Liver (tissue), 8 donors: ENCODE measurements at regions not wholly inside any gene's neighbourhood (a gene's known extent, or its start where the extent isn't known, plus 50 kb on each side); places are given as distances from the start of the nearest gene placed in this dataset.

Experiments used
- DNase-seq: peaks from one replicate; pipeline ENCODE4 v3.0.0-alpha.2; 2017; ENCODE audit warnings: low spot score
- H3K27ac ChIP-seq, 2 donors: one replicate each; pipeline ENCODE4 v1.7.0; 2013; ENCODE audit warnings: inconsistent platforms in 2 of 2, low read length in 2 of 2, control low read depth in 1 of 2, low read depth in 1 of 2, mild to moderate bottlenecking in 1 of 2
- H3K27me3 ChIP-seq, 4 donors: one replicate each; pipeline versions ENCODE4 v1.6.1 to v1.7.0; 2013; ENCODE audit warnings: low read length in 3 of 4, inconsistent platforms in 1 of 4, mild to moderate bottlenecking in 1 of 4, moderate library complexity in 1 of 4; ENCODE audit not compliant: control insufficient read depth in 4 of 4, insufficient read depth in 4 of 4
- H3K36me3 ChIP-seq, 4 donors: one replicate each; pipeline versions ENCODE4 v1.6.1 to v1.7.0; 2013; ENCODE audit warnings: low read length in 3 of 4, mild to moderate bottlenecking in 3 of 4, low read depth in 1 of 4, moderate library complexity in 1 of 4; ENCODE audit not compliant: control insufficient read depth in 4 of 4, insufficient read depth in 3 of 4
- H3K4me1 ChIP-seq, 4 donors: one replicate each; pipeline versions ENCODE4 v1.6.1 to v1.7.0; 2013; ENCODE audit warnings: low read length in 3 of 4, mild to moderate bottlenecking in 3 of 4, moderate library complexity in 1 of 4; ENCODE audit not compliant: control insufficient read depth in 4 of 4, insufficient read depth in 4 of 4
- H3K4me3 ChIP-seq, 3 donors: one replicate each; pipeline versions ENCODE4 v1.6.1 to v1.7.0; 2013; ENCODE audit warnings: low read length in 3 of 3, control low read depth in 1 of 3, low read depth in 1 of 3, mild to moderate bottlenecking in 1 of 3
- H3K9ac ChIP-seq, 2 donors: one replicate each; pipeline ENCODE4 v1.7.0; 2013; ENCODE audit warnings: low read length in 2 of 2, mild to moderate bottlenecking in 2 of 2, moderate library complexity in 2 of 2, control low read depth in 1 of 2, low read depth in 1 of 2
- H3K9me3 ChIP-seq, 4 donors: one replicate each; pipeline versions ENCODE4 v1.6.1 to v1.7.0; 2013; ENCODE audit warnings: low read length in 3 of 4; ENCODE audit not compliant: control insufficient read depth in 4 of 4
- EGR1 ChIP-seq, 2 donors: IDR thresholded peaks; 2 replicates each; pipeline ENCODE4 v1.6.1; 2016 to 2018; ENCODE audit warnings: antibody characterized with exemption in 2 of 2, low read depth in 2 of 2
- FOXA1 ChIP-seq: IDR thresholded peaks from 2 replicates; pipeline ENCODE4 v1.6.1; 2016; ENCODE audit warnings: antibody characterized with exemption
- FOXA2 ChIP-seq: IDR thresholded peaks from 2 replicates; pipeline ENCODE4 v1.6.1; 2016; ENCODE audit warnings: antibody characterized with exemption
- GABPA ChIP-seq, 2 donors: IDR thresholded peaks in 1 of 2; conservative IDR thresholded peaks in 1 of 2; 2 replicates each; pipeline ENCODE4 v1.6.1; 2016; ENCODE audit warnings: antibody characterized with exemption in 2 of 2, mild to moderate bottlenecking in 1 of 2, moderate library complexity in 1 of 2
- HNF4A ChIP-seq, 2 donors: conservative IDR thresholded peaks; 2 replicates each; pipeline ENCODE4 v1.6.1; 2016; ENCODE audit warnings: antibody characterized with exemption in 2 of 2, mild to moderate bottlenecking in 2 of 2
- HNF4G ChIP-seq: IDR thresholded peaks from 2 replicates; pipeline ENCODE4 v1.6.1; 2016; ENCODE audit warnings: antibody characterized with exemption
- JUND ChIP-seq, 2 donors: IDR thresholded peaks; 2 replicates each; pipeline ENCODE4 v1.6.1; 2016; ENCODE audit warnings: antibody characterized with exemption in 2 of 2
- MAX ChIP-seq: IDR thresholded peaks from 2 replicates; pipeline ENCODE4 v1.6.1; 2016; ENCODE audit warnings: antibody characterized with exemption
- NR2F2 ChIP-seq: IDR thresholded peaks from 2 replicates; pipeline ENCODE4 v1.6.1; 2016; ENCODE audit warnings: antibody characterized with exemption
- RAD21 ChIP-seq, 2 donors: IDR thresholded peaks; 2 replicates each; pipeline ENCODE4 v1.6.1; 2016; ENCODE audit warnings: antibody characterized with exemption in 2 of 2, mild to moderate bottlenecking in 2 of 2
- RXRA ChIP-seq, 2 donors: IDR thresholded peaks; 2 replicates each; pipeline ENCODE4 v1.6.1; 2017 to 2018; ENCODE audit warnings: antibody characterized with exemption in 2 of 2, mild to moderate bottlenecking in 1 of 2
- SP1 ChIP-seq: IDR thresholded peaks from 2 replicates; pipeline ENCODE4 v1.6.1; 2018; ENCODE audit warnings: antibody characterized with exemption, mild to moderate bottlenecking
- TAF1 ChIP-seq: conservative IDR thresholded peaks from 2 replicates; pipeline ENCODE4 v1.6.1; 2016; ENCODE audit warnings: antibody characterized with exemption, mild to moderate bottlenecking
- YY1 ChIP-seq: IDR thresholded peaks from 2 replicates; pipeline ENCODE4 v1.6.1; 2016; ENCODE audit warnings: antibody characterized with exemption, mild to moderate bottlenecking
- WGBS: extraction: QIAGEN DNeasy Blood & Tissue Kit; methylation state at CpG from one replicate; pipeline ENCODE4 v1.1.7; 2013; 5-methylcytosine and 5-hydroxymethylcytosine counted together
- TF ChIP-seq, protein P1 (sequence below): fragments of 150-350 bp; IDR thresholded peaks from 2 replicates; pipeline ENCODE4 v1.5.1; 2017; ENCODE audit warnings: improper control_type of control experiment, low read depth, low read length; ENCODE audit not compliant: missing input control
- TF ChIP-seq, protein P2 (sequence below): IDR thresholded peaks from 2 replicates; pipeline ENCODE4 v1.6.1; 2016; ENCODE audit warnings: antibody characterized with exemption
- TF ChIP-seq, protein P3 (sequence below): IDR thresholded peaks from 2 replicates; pipeline ENCODE4 v1.6.1; 2016; ENCODE audit warnings: antibody characterized with exemption
- TF ChIP-seq, protein P4 (sequence below): IDR thresholded peaks from 2 replicates; pipeline ENCODE4 v1.6.1; 2016; ENCODE audit warnings: antibody characterized with exemption, mild to moderate bottlenecking
- donor health status: healthy.
- donor health status: healthy.
- donor health status: healthy.
- donor health status: healthy.
- donor health status: healthy.

GRCh38 chr11:131305005-131305404, 65.4 kb upstream of the NTM start (continued):
- no peak for TF ChIP-seq MAX
- TF ChIP-seq TAF1: no peak
- TF ChIP-seq JUND (IDR thresholded peaks at IDR 0.05): no peak
- TF ChIP-seq HNF4G: no peak
- TF ChIP-seq EGR1 (IDR thresholded peaks at IDR 0.05; ENCODE audit: low read depth in 2 of 2): no peak

GRCh38 chr11:131307506-131307905, 62.9 kb upstream of the NTM start:
- H3K4me1 ChIP-seq: peaks cover 0 to 2% (median 0%) of the 10 kb centered on the region in 4 donors
- H3K9me3 ChIP-seq: no peaks in the 10 kb centered on the region
- no peak overlapping the region for H3K4me3 ChIP-seq
- DNase-seq: no peak
- no peak overlapping the region for H3K9ac ChIP-seq
- H3K27me3 ChIP-seq: peaks cover 0 to 5% (median 0%) of the 10 kb centered on the region in 4 donors
- no peaks in the 10 kb centered on the region for H3K36me3 ChIP-seq
- TF ChIP-seq, protein P1, sequence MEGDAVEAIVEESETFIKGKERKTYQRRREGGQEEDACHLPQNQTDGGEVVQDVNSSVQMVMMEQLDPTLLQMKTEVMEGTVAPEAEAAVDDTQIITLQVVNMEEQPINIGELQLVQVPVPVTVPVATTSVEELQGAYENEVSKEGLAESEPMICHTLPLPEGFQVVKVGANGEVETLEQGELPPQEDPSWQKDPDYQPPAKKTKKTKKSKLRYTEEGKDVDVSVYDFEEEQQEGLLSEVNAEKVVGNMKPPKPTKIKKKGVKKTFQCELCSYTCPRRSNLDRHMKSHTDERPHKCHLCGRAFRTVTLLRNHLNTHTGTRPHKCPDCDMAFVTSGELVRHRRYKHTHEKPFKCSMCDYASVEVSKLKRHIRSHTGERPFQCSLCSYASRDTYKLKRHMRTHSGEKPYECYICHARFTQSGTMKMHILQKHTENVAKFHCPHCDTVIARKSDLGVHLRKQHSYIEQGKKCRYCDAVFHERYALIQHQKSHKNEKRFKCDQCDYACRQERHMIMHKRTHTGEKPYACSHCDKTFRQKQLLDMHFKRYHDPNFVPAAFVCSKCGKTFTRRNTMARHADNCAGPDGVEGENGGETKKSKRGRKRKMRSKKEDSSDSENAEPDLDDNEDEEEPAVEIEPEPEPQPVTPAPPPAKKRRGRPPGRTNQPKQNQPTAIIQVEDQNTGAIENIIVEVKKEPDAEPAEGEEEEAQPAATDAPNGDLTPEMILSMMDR: no peak
- TF ChIP-seq NR2F2 (no peak), FOXA2 (no peak), TAF1 (no peak), JUND (IDR thresholded peaks at IDR 0.05) (no peak), SP1 (no peak), RAD21 (IDR thresholded peaks at IDR 0.05) (no peak), HNF4G (no peak), GABPA (IDR thresholded peaks at IDR 0.05 in 1 of 2, conservative IDR thresholded peaks at IDR 0.05 in 1 of 2) (no peak), EGR1 (IDR thresholded peaks at IDR 0.05; ENCODE audit: low read depth in 2 of 2) (no peak), FOXA1 (no peak), MAX (no peak), HNF4A (conservative IDR thresholded peaks at IDR 0.05) (no peak), YY1 (no peak), RXRA (IDR thresholded peaks at IDR 0.05) (no peak)
- TF ChIP-seq, protein P2, sequence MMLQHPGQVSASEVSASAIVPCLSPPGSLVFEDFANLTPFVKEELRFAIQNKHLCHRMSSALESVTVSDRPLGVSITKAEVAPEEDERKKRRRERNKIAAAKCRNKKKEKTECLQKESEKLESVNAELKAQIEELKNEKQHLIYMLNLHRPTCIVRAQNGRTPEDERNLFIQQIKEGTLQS: no peak
- TF ChIP-seq, protein P3, sequence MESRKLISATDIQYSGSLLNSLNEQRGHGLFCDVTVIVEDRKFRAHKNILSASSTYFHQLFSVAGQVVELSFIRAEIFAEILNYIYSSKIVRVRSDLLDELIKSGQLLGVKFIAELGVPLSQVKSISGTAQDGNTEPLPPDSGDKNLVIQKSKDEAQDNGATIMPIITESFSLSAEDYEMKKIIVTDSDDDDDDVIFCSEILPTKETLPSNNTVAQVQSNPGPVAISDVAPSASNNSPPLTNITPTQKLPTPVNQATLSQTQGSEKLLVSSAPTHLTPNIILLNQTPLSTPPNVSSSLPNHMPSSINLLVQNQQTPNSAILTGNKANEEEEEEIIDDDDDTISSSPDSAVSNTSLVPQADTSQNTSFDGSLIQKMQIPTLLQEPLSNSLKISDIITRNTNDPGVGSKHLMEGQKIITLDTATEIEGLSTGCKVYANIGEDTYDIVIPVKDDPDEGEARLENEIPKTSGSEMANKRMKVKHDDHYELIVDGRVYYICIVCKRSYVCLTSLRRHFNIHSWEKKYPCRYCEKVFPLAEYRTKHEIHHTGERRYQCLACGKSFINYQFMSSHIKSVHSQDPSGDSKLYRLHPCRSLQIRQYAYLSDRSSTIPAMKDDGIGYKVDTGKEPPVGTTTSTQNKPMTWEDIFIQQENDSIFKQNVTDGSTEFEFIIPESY: no peak
- TF ChIP-seq, protein P4, sequence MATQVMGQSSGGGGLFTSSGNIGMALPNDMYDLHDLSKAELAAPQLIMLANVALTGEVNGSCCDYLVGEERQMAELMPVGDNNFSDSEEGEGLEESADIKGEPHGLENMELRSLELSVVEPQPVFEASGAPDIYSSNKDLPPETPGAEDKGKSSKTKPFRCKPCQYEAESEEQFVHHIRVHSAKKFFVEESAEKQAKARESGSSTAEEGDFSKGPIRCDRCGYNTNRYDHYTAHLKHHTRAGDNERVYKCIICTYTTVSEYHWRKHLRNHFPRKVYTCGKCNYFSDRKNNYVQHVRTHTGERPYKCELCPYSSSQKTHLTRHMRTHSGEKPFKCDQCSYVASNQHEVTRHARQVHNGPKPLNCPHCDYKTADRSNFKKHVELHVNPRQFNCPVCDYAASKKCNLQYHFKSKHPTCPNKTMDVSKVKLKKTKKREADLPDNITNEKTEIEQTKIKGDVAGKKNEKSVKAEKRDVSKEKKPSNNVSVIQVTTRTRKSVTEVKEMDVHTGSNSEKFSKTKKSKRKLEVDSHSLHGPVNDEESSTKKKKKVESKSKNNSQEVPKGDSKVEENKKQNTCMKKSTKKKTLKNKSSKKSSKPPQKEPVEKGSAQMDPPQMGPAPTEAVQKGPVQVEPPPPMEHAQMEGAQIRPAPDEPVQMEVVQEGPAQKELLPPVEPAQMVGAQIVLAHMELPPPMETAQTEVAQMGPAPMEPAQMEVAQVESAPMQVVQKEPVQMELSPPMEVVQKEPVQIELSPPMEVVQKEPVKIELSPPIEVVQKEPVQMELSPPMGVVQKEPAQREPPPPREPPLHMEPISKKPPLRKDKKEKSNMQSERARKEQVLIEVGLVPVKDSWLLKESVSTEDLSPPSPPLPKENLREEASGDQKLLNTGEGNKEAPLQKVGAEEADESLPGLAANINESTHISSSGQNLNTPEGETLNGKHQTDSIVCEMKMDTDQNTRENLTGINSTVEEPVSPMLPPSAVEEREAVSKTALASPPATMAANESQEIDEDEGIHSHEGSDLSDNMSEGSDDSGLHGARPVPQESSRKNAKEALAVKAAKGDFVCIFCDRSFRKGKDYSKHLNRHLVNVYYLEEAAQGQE: no peak
- no peak overlapping the region for H3K27ac ChIP-seq
- WGBS: 88% methylated on average over 6 of the region's 6 CpGs
